ENCODE measurements at regions not wholly inside any gene's neighbourhood (a gene's known extent, or its start where the extent isn't known, plus 50 kb on each side); places are given as distances from the start of the nearest gene placed in this dataset.

GRCh38 chr5:135213466-135214239 is 179.6 kb upstream of the PITX1 start:
- no peak for TF ChIP-seq CTCF (conservative IDR thresholded peaks at IDR 0.05; ENCODE audit: low read length)
- no peak for TF ChIP-seq EZH2phosphoT487 (IDR thresholded peaks at IDR 0.05; ENCODE audit: borderline replicate concordance)
